Neural progenitor cell (in vitro differentiated cells): ENCODE measurements at regions not wholly inside any gene's neighbourhood (a gene's known extent, or its start where the extent isn't known, plus 50 kb on each side); places are given as distances from the start of the nearest gene placed in this dataset.

Experiments
- DNase-seq: peaks from one replicate; pipeline ENCODE4 v3.0.0-alpha.2; 2016; ENCODE audit warnings: low spot score
- H2AFZ ChIP-seq: fragments of 200-600 bp; sonication (generic); replicated peaks from 2 replicates; pipeline ENCODE4 v1.6.1; 2016; ENCODE audit warnings: antibody characterized with exemption
- H3F3A ChIP-seq: fragments of 200-600 bp; sonication (generic); 2 replicates; pipeline ENCODE4 v1.6.1; 2016; ENCODE audit warnings: antibody characterized with exemption, low read depth
- H3K27ac ChIP-seq: fragments of 200-600 bp; sonication (generic); 2 replicates; pipeline ENCODE4 v1.5.1; 2016; ENCODE audit warnings: mild to moderate bottlenecking
- H3K27me3 ChIP-seq: fragments of 200-600 bp; sonication (generic); 2 replicates; pipeline ENCODE4 v1.6.1; 2016; ENCODE audit warnings: mild to moderate bottlenecking, moderate library complexity
- H3K36me3 ChIP-seq: fragments of 200-600 bp; sonication (generic); 2 replicates; pipeline ENCODE4 v1.5.1; 2016
- H3K4me1 ChIP-seq: fragments of 200-600 bp; sonication (generic); 2 replicates; pipeline ENCODE4 v1.6.1; 2016; ENCODE audit warnings: mixed run types
- H3K4me2 ChIP-seq: fragments of 200-600 bp; sonication (generic); 2 replicates; pipeline ENCODE4 v1.6.1; 2016
- H3K4me3 ChIP-seq: fragments of 200-600 bp; sonication (generic); 2 replicates; pipeline ENCODE4 v1.5.1; 2016
- H3K79me2 ChIP-seq: fragments of 200-600 bp; sonication (generic); 2 replicates; pipeline ENCODE4 v1.6.1; 2016; ENCODE audit warnings: low read depth
- H3K9ac ChIP-seq: fragments of 200-600 bp; sonication (generic); 2 replicates; pipeline ENCODE4 v1.6.1; 2016
- H3K9me3 ChIP-seq: fragments of 200-600 bp; sonication (generic); 2 replicates; pipeline ENCODE4 v1.5.1; 2016; ENCODE audit warnings: low read depth
- H4K20me1 ChIP-seq: fragments of 200-600 bp; sonication (generic); 2 replicates; pipeline ENCODE4 v1.6.1; 2016; ENCODE audit warnings: low read depth
- H3K27ac Mint-ChIP-seq: 3 replicates; pipeline ENCODE4 v1.8.0; 2021; ENCODE audit warnings: mixed read lengths
- H3K27me3 Mint-ChIP-seq: 2 replicates; pipeline ENCODE4 v1.8.0; 2022; ENCODE audit warnings: low read depth, mild to moderate bottlenecking, inconsistent platforms, moderate library complexity, mixed read lengths; ENCODE audit not compliant: insufficient read depth
- H3K36me3 Mint-ChIP-seq: 3 replicates; pipeline ENCODE4 v1.8.0; 2021; ENCODE audit warnings: mixed read lengths
- H3K4me1 Mint-ChIP-seq: 3 replicates; pipeline ENCODE4 v1.8.0; 2021; ENCODE audit warnings: mixed read lengths
- H3K4me3 Mint-ChIP-seq: 3 replicates; pipeline ENCODE4 v1.8.0; 2021; ENCODE audit warnings: mild to moderate bottlenecking, moderate library complexity, mixed read lengths
- H3K9me3 Mint-ChIP-seq: 3 replicates; pipeline ENCODE4 v1.8.0; 2020; ENCODE audit warnings: mixed read lengths
- CTCF ChIP-seq: fragments of 200-600 bp; sonication (generic); IDR thresholded peaks from 2 replicates; pipeline ENCODE4 v1.5.1; 2017; ENCODE audit warnings: antibody characterized with exemption, mild to moderate bottlenecking
- EZH2 ChIP-seq: fragments of 200-600 bp; sonication (generic); IDR thresholded peaks from 2 replicates; pipeline ENCODE4 v1.6.1; 2017; ENCODE audit warnings: antibody characterized with exemption, mild to moderate bottlenecking, moderate library complexity
- EZH2phosphoT487 ChIP-seq: fragments of 200-600 bp; sonication (generic); IDR thresholded peaks from 2 replicates; pipeline ENCODE4 v1.6.1; 2017; ENCODE audit warnings: antibody characterized with exemption

GRCh38 chr2:66322506-66323260, 112.2 kb upstream of the MEIS1 start:
- H3K4me2 ChIP-seq: no peak overlapping the region
- peaks cover 7% of the 10 kb centered on the region for H3F3A ChIP-seq
- no peaks in the 10 kb centered on the region for H4K20me1 ChIP-seq
- peak overlapping the region; percentile 64 for H3K4me3 Mint-ChIP-seq
- H3K27me3 ChIP-seq: no peaks in the 10 kb centered on the region
- H2AFZ ChIP-seq: no peak overlapping the region
- TF ChIP-seq EZH2phosphoT487: no peak
- H3K9ac ChIP-seq: no peak overlapping the region
- peaks cover 50% of the 10 kb centered on the region for H3K4me1 Mint-ChIP-seq
- H3K27ac ChIP-seq: no peak overlapping the region
- H3K9me3 Mint-ChIP-seq: peaks cover 3% of the 10 kb centered on the region
- H3K27ac Mint-ChIP-seq: peak overlapping the region; percentile 97
- peaks cover 5% of the 10 kb centered on the region for H3K27me3 Mint-ChIP-seq
- no peaks in the 10 kb centered on the region for H3K9me3 ChIP-seq
- no peaks in the 10 kb centered on the region for H3K36me3 ChIP-seq
- no peak overlapping the region for H3K4me3 ChIP-seq
- no peaks in the 10 kb centered on the region for H3K36me3 Mint-ChIP-seq
- H3K79me2 ChIP-seq: no peaks in the 10 kb centered on the region
- H3K4me1 ChIP-seq: peaks cover 32% of the 10 kb centered on the region
- no peak for DNase-seq

- Mint-ChIP-seq H3K27ac (no peak overlapping the region), H3K27me3 (peaks cover 5% of the 10 kb centered on the region), H3K4me1 (peaks cover 32% of the 10 kb centered on the region), H3K4me3 (no peak overlapping the region), H3K36me3 (no peaks in the 10 kb centered on the region), H3K9me3 (peaks cover 9% of the 10 kb centered on the region)
- H3K79me2 ChIP-seq: no peaks in the 10 kb centered on the region
- H3F3A ChIP-seq: peaks cover 2% of the 10 kb centered on the region
- no peaks in the 10 kb centered on the region for H3K36me3 ChIP-seq
- no peaks in the 10 kb centered on the region for H3K27me3 ChIP-seq
- TF ChIP-seq CTCF (no peak), EZH2phosphoT487 (no peak), EZH2 (no peak)
- DNase-seq: no peak
- no peak overlapping the region for H3K4me3 ChIP-seq
- peak overlapping the region; percentile 43 for H3K4me2 ChIP-seq
- no peaks in the 10 kb centered on the region for H3K9me3 ChIP-seq
- no peaks in the 10 kb centered on the region for H4K20me1 ChIP-seq
- peak overlapping the region; percentile 36 for H2AFZ ChIP-seq
- peaks cover 29% of the 10 kb centered on the region for H3K4me1 ChIP-seq
- no peak overlapping the region for H3K27ac ChIP-seq
- no peak overlapping the region for H3K9ac ChIP-seq
Observed at GRCh38 chr2:66318009-66318561, 116.8 kb upstream of the MEIS1 start.

GRCh38 chr2:66317268-66317890, 117.5 kb upstream of the MEIS1 start:
- Mint-ChIP-seq H3K4me3 (no peak overlapping the region), H3K27me3 (peaks cover 5% of the 10 kb centered on the region)

More at GRCh38 chr2:66317268-66317890, 117.5 kb upstream of the MEIS1 start:
- H3K36me3 ChIP-seq: no peaks in the 10 kb centered on the region
- peak overlapping the region; percentile 0 for H3K4me2 ChIP-seq
- peak overlapping the region; percentile 60 for H2AFZ ChIP-seq
- no peak overlapping the region for H3K9ac ChIP-seq
- Mint-ChIP-seq H3K4me1 (peaks cover 25% of the 10 kb centered on the region), H3K36me3 (no peaks in the 10 kb centered on the region), H3K9me3 (peaks cover 14% of the 10 kb centered on the region), H3K27ac (peak overlapping the region; percentile 92)
- no peaks in the 10 kb centered on the region for H3F3A ChIP-seq
- peaks cover 6% of the 10 kb centered on the region for H3K9me3 ChIP-seq
- no peaks in the 10 kb centered on the region for H3K79me2 ChIP-seq
- H3K4me3 ChIP-seq: no peak overlapping the region
- peaks cover 22% of the 10 kb centered on the region for H3K4me1 ChIP-seq
- no peaks in the 10 kb centered on the region for H4K20me1 ChIP-seq
- no peak overlapping the region for H3K27ac ChIP-seq
- no peak for TF ChIP-seq EZH2phosphoT487
- TF ChIP-seq CTCF: no peak
- no peak for TF ChIP-seq EZH2
- H3K27me3 ChIP-seq: no peaks in the 10 kb centered on the region
- DNase-seq: no peak
